22Rv1 (cell line): ENCODE measurements at regions not wholly inside any gene's neighbourhood (a gene's known extent, or its start where the extent isn't known, plus 50 kb on each side); places are given as distances from the start of the nearest gene placed in this dataset.
A peak's percentile ranks its signal among the peaks of the same experiment; 100 is the strongest.

Experiments used
- ZFX ChIP-seq: fragments of 450-650 bp; IDR thresholded peaks from 2 replicates; pipeline ENCODE4 v1.6.1; 2017; ENCODE audit warnings: antibody characterized with exemption, borderline replicate concordance
- TF ChIP-seq, protein P1 (sequence below): fragments of 450-650 bp; IDR thresholded peaks from 2 replicates; pipeline ENCODE4 v1.5.1; 2017; ENCODE audit warnings: mild to moderate bottlenecking

GRCh38 chr2:35415282-35415681 is 940.3 kb upstream of the CRIM1 start:
- TF ChIP-seq, protein P1, sequence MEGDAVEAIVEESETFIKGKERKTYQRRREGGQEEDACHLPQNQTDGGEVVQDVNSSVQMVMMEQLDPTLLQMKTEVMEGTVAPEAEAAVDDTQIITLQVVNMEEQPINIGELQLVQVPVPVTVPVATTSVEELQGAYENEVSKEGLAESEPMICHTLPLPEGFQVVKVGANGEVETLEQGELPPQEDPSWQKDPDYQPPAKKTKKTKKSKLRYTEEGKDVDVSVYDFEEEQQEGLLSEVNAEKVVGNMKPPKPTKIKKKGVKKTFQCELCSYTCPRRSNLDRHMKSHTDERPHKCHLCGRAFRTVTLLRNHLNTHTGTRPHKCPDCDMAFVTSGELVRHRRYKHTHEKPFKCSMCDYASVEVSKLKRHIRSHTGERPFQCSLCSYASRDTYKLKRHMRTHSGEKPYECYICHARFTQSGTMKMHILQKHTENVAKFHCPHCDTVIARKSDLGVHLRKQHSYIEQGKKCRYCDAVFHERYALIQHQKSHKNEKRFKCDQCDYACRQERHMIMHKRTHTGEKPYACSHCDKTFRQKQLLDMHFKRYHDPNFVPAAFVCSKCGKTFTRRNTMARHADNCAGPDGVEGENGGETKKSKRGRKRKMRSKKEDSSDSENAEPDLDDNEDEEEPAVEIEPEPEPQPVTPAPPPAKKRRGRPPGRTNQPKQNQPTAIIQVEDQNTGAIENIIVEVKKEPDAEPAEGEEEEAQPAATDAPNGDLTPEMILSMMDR = peak; percentile 30
- no peak for TF ChIP-seq ZFX
